LNCaP clone FGC (cell line): ENCODE measurements at regions not wholly inside any gene's neighbourhood (a gene's known extent, or its start where the extent isn't known, plus 50 kb on each side); places are given as distances from the start of the nearest gene placed in this dataset.

ENCODE experiments used
- DNase-seq: peaks from one replicate; pipeline ENCODE4 v3.0.0-alpha.2; 2011; ENCODE audit warnings: low read depth
- H3K4me3 ChIP-seq: 2 replicates; pipeline ENCODE4 v1.5.1; 2011; ENCODE audit warnings: mild to moderate bottlenecking, low read depth, low read length, control low read depth
- CTCF ChIP-seq: IDR thresholded peaks from 2 replicates; pipeline ENCODE4 v1.5.1; 2012; ENCODE audit warnings: mild to moderate bottlenecking; ENCODE audit not compliant: control insufficient read depth, insufficient read depth; ENCODE audit errors: extremely low read depth

- DNase-seq, result no peak
- no peak for TF ChIP-seq CTCF
- H3K4me3 ChIP-seq, result no peak overlapping the region
Observed at GRCh38 chr18:77597726-77598125, 348.1 kb downstream of the GALR1 start.

- H3K4me3 ChIP-seq, result no peak overlapping the region
- TF ChIP-seq CTCF, result no peak
- no peak for DNase-seq
Observed at GRCh38 chr18:77600674-77601073, 351.0 kb downstream of the GALR1 start.

GRCh38 chr18:77601567-77601966, 351.9 kb downstream of the GALR1 start:
- no peak for TF ChIP-seq CTCF

GRCh38 chr18:77607087-77607486, 357.4 kb downstream of the GALR1 start:
- DNase-seq, result no peak
- no peak overlapping the region for H3K4me3 ChIP-seq
- TF ChIP-seq CTCF, result no peak

More at GRCh38 chr18:77601567-77601966, 351.9 kb downstream of the GALR1 start:
- H3K4me3 ChIP-seq, result no peak overlapping the region
- no peak for DNase-seq

- TF ChIP-seq CTCF, result no peak
- H3K4me3 ChIP-seq, result no peak overlapping the region
- no peak for DNase-seq
Observed at GRCh38 chr18:77608807-77609206, 359.2 kb downstream of the GALR1 start.

GRCh38 chr18:77617694-77618093, 368.0 kb downstream of the GALR1 start:
- DNase-seq, result no peak
- no peak overlapping the region for H3K4me3 ChIP-seq
- no peak for TF ChIP-seq CTCF

- no peak for DNase-seq
- TF ChIP-seq CTCF, result no peak
Observed at GRCh38 chr18:77619525-77619924, 369.9 kb downstream of the GALR1 start.

More at GRCh38 chr18:77619525-77619924, 369.9 kb downstream of the GALR1 start:
- no peak overlapping the region for H3K4me3 ChIP-seq
